ENCODE measurements at regions not wholly inside any gene's neighbourhood (a gene's known extent, or its start where the extent isn't known, plus 50 kb on each side); places are given as distances from the start of the nearest gene placed in this dataset.

DNA sequence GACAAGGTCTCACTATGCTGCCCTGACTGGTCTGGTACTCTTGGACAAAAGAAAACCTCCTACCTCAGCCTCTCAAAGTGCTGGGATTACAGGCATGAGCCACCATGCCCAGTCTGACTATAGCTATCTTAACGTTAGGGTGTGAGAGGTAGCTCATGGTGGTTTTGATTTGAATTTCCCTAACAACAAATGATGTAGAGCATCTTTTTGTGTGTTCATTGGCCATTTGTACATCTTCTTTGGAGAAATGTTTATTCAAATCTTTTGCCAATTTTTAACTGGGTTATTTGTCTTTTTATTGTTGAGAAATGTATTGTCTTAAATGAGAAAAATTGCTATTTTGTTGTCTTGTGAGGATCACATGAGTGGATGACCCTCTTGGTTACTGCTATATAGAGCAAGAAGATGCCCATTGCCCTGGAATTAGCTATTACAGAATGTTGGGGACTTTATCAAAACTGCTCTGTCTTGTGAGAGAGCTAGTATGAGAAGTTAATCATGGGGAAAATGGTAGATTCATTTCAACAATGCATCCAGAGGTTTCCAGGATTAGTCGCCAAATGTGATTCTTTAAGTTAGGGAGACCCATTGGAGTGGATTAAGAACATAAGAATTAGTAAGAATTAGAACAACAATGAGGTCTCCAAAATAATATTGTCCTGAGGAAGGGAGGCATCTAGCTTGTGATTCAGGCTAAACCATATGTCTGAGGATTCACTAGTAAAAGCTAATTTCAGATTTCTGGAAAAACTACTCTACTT is 124.3 kb upstream of the MOCS2 start:
- intact Hi-C loops (cut with micrococcal nuclease; ENCODE audit: unreplicated experiment), result no loop called here
- Mint-ChIP-seq H3K9me3 (ENCODE audit: low read depth, unreplicated experiment) (no peaks in the 10 kb centered on the region), H3K4me3 (ENCODE audit: low read depth, unreplicated experiment) (no peak overlapping the region), H3K27ac (ENCODE audit: unreplicated experiment) (no peak overlapping the region), H3K36me3 (ENCODE audit: insufficient read depth, unreplicated experiment) (no peaks in the 10 kb centered on the region), H3K27me3 (ENCODE audit: unreplicated experiment) (no peaks in the 10 kb centered on the region), H3K4me1 (ENCODE audit: low read depth, unreplicated experiment) (no peaks in the 10 kb centered on the region)
- BruUV-seq (replicated peaks), result no TSS peak
- TF ChIP-seq, protein P1, sequence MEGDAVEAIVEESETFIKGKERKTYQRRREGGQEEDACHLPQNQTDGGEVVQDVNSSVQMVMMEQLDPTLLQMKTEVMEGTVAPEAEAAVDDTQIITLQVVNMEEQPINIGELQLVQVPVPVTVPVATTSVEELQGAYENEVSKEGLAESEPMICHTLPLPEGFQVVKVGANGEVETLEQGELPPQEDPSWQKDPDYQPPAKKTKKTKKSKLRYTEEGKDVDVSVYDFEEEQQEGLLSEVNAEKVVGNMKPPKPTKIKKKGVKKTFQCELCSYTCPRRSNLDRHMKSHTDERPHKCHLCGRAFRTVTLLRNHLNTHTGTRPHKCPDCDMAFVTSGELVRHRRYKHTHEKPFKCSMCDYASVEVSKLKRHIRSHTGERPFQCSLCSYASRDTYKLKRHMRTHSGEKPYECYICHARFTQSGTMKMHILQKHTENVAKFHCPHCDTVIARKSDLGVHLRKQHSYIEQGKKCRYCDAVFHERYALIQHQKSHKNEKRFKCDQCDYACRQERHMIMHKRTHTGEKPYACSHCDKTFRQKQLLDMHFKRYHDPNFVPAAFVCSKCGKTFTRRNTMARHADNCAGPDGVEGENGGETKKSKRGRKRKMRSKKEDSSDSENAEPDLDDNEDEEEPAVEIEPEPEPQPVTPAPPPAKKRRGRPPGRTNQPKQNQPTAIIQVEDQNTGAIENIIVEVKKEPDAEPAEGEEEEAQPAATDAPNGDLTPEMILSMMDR (IDR thresholded peaks at IDR 0.05; ENCODE audit: unreplicated experiment), result no peak
- no peak for DNase-seq
- CTCF ChIA-PET, result interaction anchor here (0.6 to 0.7 kb wide), 2 partner anchors 48 to 969 kb away, joined by 3 to 8 read pairs; no protein-coding TSS in a partner anchor

DNA sequence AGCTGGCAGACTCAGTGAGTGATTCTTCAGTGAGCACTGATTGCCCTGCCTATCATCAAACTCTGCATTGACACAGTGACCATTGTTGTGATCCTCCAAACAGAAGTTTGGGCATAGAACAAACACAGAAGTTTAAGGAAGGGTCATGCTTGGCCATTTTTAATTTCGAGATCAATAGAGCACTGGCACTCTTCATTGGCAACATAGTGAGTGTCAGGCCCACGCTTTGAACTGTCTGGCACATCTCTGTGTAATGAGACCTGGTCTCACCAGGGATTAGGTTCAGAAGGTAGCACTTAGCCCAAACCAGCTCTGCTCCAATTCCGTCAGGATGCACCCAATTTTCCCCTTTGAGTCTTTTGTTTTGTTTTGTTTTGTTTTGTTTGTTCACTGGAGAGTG is 127.1 kb upstream of the MOCS2 start:
- Mint-ChIP-seq H3K4me1 (ENCODE audit: low read depth, unreplicated experiment) (no peaks in the 10 kb centered on the region), H3K27ac (ENCODE audit: unreplicated experiment) (no peak overlapping the region), H3K4me3 (ENCODE audit: low read depth, unreplicated experiment) (no peak overlapping the region), H3K27me3 (ENCODE audit: unreplicated experiment) (no peaks in the 10 kb centered on the region), H3K9me3 (ENCODE audit: low read depth, unreplicated experiment) (no peaks in the 10 kb centered on the region), H3K36me3 (ENCODE audit: insufficient read depth, unreplicated experiment) (no peaks in the 10 kb centered on the region)
- intact Hi-C loops (cut with micrococcal nuclease; ENCODE audit: unreplicated experiment), result no loop called here
- CTCF ChIA-PET, result interaction anchor here (0.6 kb wide), 1 partner anchor 22 kb away, joined by 3 read pairs; no protein-coding TSS in a partner anchor
- DNase-seq, result no peak
- TF ChIP-seq, protein P1 (IDR thresholded peaks at IDR 0.05; ENCODE audit: unreplicated experiment), result no peak
- BruUV-seq (replicated peaks), result no TSS peak

DNA sequence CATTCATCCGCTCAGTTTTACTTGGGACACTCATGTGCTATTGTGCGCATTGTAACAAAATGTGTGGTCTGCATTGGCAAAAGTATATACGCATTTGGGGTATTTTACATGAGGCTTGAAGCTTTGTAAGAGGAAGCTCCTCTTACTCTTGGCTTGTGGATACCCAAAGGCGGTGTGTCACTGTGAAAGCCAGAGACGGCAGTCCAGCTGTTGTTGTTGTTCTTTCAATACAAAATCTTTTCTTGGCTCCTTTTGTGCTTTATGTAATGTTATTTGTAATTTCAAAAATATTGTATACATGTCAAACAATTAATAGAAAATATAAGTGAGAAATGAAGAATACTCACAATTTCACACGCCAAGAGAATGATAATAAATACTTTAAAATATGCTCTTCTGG is 128.3 kb upstream of the MOCS2 start:
- CTCF ChIA-PET, result no interaction called here
- Mint-ChIP-seq H3K36me3 (ENCODE audit: insufficient read depth, unreplicated experiment) (no peaks in the 10 kb centered on the region), H3K4me3 (ENCODE audit: low read depth, unreplicated experiment) (no peak overlapping the region), H3K27me3 (ENCODE audit: unreplicated experiment) (no peaks in the 10 kb centered on the region), H3K27ac (ENCODE audit: unreplicated experiment) (no peak overlapping the region), H3K4me1 (ENCODE audit: low read depth, unreplicated experiment) (no peaks in the 10 kb centered on the region), H3K9me3 (ENCODE audit: low read depth, unreplicated experiment) (no peaks in the 10 kb centered on the region)
- TF ChIP-seq, protein P1 (IDR thresholded peaks at IDR 0.05; ENCODE audit: unreplicated experiment), result no peak
- intact Hi-C loops (cut with micrococcal nuclease; ENCODE audit: unreplicated experiment), result no loop called here
- no peak for DNase-seq
- BruUV-seq (replicated peaks), result no TSS peak

DNA sequence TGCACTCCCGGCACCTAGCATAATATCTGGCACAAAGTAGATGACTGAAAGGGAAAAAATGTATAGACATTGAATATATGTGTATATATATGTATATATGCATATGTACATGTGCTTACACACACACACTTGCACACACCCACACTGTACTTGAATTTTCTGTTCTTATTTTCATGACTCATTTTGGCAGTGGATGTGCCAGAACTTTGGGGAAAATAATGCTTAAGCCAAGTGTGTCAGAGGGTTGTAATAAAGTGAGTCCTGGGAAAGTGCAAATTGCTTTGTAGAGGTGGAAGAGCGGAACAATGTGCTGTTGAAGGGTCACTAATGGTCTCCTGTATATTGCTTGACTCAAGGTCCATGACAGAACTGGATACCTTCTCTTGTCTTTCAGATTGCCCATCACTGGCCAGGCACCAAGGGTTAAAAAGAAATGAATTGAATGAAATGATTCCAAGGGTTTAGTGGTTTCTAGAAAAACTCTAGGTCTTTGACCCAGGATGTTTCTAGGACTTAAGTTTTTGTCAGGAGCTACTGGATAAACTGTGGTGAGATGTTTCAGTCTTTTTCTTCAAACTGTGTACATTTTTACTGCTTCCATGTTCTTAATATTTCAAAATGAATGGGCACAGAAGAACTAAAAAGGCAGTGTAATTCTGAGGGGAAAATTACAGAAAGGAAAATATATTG is 129.9 kb upstream of the MOCS2 start:
- intact Hi-C loops (cut with micrococcal nuclease; ENCODE audit: unreplicated experiment), result no loop called here
- DNase-seq, result no peak
- Mint-ChIP-seq H3K27ac (ENCODE audit: unreplicated experiment) (no peak overlapping the region), H3K4me1 (ENCODE audit: low read depth, unreplicated experiment) (no peaks in the 10 kb centered on the region), H3K4me3 (ENCODE audit: low read depth, unreplicated experiment) (no peak overlapping the region), H3K36me3 (ENCODE audit: insufficient read depth, unreplicated experiment) (no peaks in the 10 kb centered on the region), H3K27me3 (ENCODE audit: unreplicated experiment) (no peaks in the 10 kb centered on the region), H3K9me3 (ENCODE audit: low read depth, unreplicated experiment) (no peaks in the 10 kb centered on the region)
- BruUV-seq (replicated peaks), result no TSS peak
- CTCF ChIA-PET, result no interaction called here
- TF ChIP-seq, protein P1 (IDR thresholded peaks at IDR 0.05; ENCODE audit: unreplicated experiment), result no peak
